ENCODE measurements at regions not wholly inside any gene's neighbourhood (a gene's known extent, or its start where the extent isn't known, plus 50 kb on each side); places are given as distances from the start of the nearest gene placed in this dataset.

- peak; percentile 90 for DNase-seq
These were observed 107.5 kb upstream of the DYRK2 start for GRCh38 chr12:67540920-67541624.

- DNase-seq, result peak; percentile 96
These were observed 106.9 kb upstream of the DYRK2 start for GRCh38 chr12:67541625-67541991.

GRCh38 chr12:67543021-67543770 lies 105.3 kb upstream of the DYRK2 start:
- DNase-seq, result peak; percentile 43

GRCh38 chr12:67545298-67545697 lies 103.2 kb upstream of the DYRK2 start:
- no peak for DNase-seq

GRCh38 chr12:67546746-67547145 lies 101.8 kb upstream of the DYRK2 start:
- DNase-seq, result no peak

- DNase-seq, result peak; percentile 91
These were observed 93.3 kb upstream of the DYRK2 start for GRCh38 chr12:67555075-67555717.

GRCh38 chr12:67558775-67559174 lies 89.8 kb upstream of the DYRK2 start:
- no peak for DNase-seq

- no peak for DNase-seq
These were observed 88.8 kb upstream of the DYRK2 start for GRCh38 chr12:67559751-67560150.

- DNase-seq, result no peak
These were observed 85.8 kb upstream of the DYRK2 start for GRCh38 chr12:67562513-67563287.

GRCh38 chr12:67568055-67568454 lies 80.5 kb upstream of the DYRK2 start:
- DNase-seq, result no peak

- DNase-seq, result no peak
These were observed 76.1 kb upstream of the DYRK2 start for GRCh38 chr12:67572492-67572891.

- no peak for DNase-seq
These were observed 75.0 kb upstream of the DYRK2 start for GRCh38 chr12:67573566-67573965.

GRCh38 chr12:67578976-67579661 lies 69.4 kb upstream of the DYRK2 start:
- no peak for DNase-seq

GRCh38 chr12:67579662-67580003 lies 68.9 kb upstream of the DYRK2 start:
- DNase-seq, result no peak

- no peak for DNase-seq
These were observed 66.2 kb upstream of the DYRK2 start for GRCh38 chr12:67582238-67582834.

GRCh38 chr12:67582844-67583243 lies 65.7 kb upstream of the DYRK2 start:
- no peak for DNase-seq

- DNase-seq, result no peak
These were observed 61.6 kb upstream of the DYRK2 start for GRCh38 chr12:67586951-67587350.

GRCh38 chr12:67589078-67589477 lies 59.5 kb upstream of the DYRK2 start:
- no peak for DNase-seq

GRCh38 chr12:67590149-67590790 lies 58.3 kb upstream of the DYRK2 start:
- DNase-seq, result no peak

- DNase-seq, result peak; percentile 79
These were observed 56.1 kb upstream of the DYRK2 start for GRCh38 chr12:67592228-67593011.

- no peak for DNase-seq
These were observed 55.5 kb upstream of the DYRK2 start for GRCh38 chr12:67593041-67593440.
